ENCODE measurements at regions not wholly inside any gene's neighbourhood (a gene's known extent, or its start where the extent isn't known, plus 50 kb on each side); places are given as distances from the start of the nearest gene placed in this dataset.

DNA sequence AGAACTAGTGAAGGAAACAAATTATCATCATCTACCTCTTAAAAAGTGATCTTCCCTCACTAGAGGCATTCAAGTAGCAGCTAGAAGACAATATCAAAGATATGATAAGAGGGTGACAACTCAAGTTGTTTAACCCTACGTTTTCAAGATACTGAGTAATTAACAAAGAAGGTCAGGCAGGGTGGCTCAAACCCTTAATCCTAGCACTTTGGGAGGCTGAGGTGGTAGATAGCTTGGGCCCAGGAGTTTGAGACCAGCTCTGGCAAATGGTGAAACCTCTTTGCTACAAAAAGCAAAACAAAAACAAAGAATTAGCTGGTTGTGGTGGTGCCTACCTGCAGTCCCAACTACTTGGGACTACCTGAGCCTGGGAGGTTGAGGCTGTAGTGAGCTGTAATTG, 408.2 kb upstream of the TUSC1 start:
- no peak overlapping the region for H3K4me3 Mint-ChIP-seq (ENCODE audit: low read depth)
- TF ChIP-seq, protein P1, sequence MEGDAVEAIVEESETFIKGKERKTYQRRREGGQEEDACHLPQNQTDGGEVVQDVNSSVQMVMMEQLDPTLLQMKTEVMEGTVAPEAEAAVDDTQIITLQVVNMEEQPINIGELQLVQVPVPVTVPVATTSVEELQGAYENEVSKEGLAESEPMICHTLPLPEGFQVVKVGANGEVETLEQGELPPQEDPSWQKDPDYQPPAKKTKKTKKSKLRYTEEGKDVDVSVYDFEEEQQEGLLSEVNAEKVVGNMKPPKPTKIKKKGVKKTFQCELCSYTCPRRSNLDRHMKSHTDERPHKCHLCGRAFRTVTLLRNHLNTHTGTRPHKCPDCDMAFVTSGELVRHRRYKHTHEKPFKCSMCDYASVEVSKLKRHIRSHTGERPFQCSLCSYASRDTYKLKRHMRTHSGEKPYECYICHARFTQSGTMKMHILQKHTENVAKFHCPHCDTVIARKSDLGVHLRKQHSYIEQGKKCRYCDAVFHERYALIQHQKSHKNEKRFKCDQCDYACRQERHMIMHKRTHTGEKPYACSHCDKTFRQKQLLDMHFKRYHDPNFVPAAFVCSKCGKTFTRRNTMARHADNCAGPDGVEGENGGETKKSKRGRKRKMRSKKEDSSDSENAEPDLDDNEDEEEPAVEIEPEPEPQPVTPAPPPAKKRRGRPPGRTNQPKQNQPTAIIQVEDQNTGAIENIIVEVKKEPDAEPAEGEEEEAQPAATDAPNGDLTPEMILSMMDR (IDR thresholded peaks at IDR 0.05; ENCODE audit: unreplicated experiment): no peak
- no peak overlapping the region for H3K27ac Mint-ChIP-seq
- no peaks in the 10 kb centered on the region for H3K9me3 Mint-ChIP-seq (ENCODE audit: low read depth)
- no peaks in the 10 kb centered on the region for H3K36me3 Mint-ChIP-seq (ENCODE audit: insufficient read depth)
- no peaks in the 10 kb centered on the region for H3K4me1 Mint-ChIP-seq (ENCODE audit: low read depth)
- DNase-seq (ENCODE audit: low spot score, unreplicated experiment): no peak
- H3K27me3 Mint-ChIP-seq: no peaks in the 10 kb centered on the region

DNA sequence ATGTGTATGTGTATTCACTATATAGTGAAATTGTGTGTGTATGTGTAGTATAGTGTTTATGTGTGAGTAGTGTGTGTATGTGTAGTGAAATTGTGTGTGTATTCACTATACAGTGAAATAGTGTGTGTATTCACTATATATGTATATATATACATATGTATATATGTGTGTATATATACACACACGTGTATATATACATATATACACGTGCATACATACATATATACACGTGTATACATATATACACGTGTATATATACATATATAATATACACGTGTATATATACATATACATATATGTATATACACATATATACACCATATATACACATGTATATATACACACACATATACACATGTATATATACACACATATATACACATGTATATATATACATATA, 403.6 kb upstream of the TUSC1 start:
- Mint-ChIP-seq H3K27me3 (no peaks in the 10 kb centered on the region), H3K4me3 (ENCODE audit: low read depth) (no peak overlapping the region), H3K9me3 (ENCODE audit: low read depth) (peaks cover under 1% of the 10 kb centered on the region), H3K36me3 (ENCODE audit: insufficient read depth) (no peaks in the 10 kb centered on the region), H3K4me1 (ENCODE audit: low read depth) (no peaks in the 10 kb centered on the region), H3K27ac (no peak overlapping the region)
- TF ChIP-seq, protein P1 (IDR thresholded peaks at IDR 0.05; ENCODE audit: unreplicated experiment): no peak
- no peak for DNase-seq (ENCODE audit: low spot score, unreplicated experiment)

- no peaks in the 10 kb centered on the region for H3K36me3 Mint-ChIP-seq (ENCODE audit: insufficient read depth)
- H3K27me3 Mint-ChIP-seq: no peaks in the 10 kb centered on the region
- H3K9me3 Mint-ChIP-seq (ENCODE audit: low read depth): peaks cover 28% of the 10 kb centered on the region
- no peak for DNase-seq (ENCODE audit: low spot score, unreplicated experiment)
- H3K4me3 Mint-ChIP-seq (ENCODE audit: low read depth): no peak overlapping the region
- H3K27ac Mint-ChIP-seq: no peak overlapping the region
- TF ChIP-seq, protein P1 (IDR thresholded peaks at IDR 0.05; ENCODE audit: unreplicated experiment): no peak
- no peaks in the 10 kb centered on the region for H3K4me1 Mint-ChIP-seq (ENCODE audit: low read depth)
These were observed 400.5 kb upstream of the TUSC1 start for GRCh38 chr9:26078706-26079105.

DNA sequence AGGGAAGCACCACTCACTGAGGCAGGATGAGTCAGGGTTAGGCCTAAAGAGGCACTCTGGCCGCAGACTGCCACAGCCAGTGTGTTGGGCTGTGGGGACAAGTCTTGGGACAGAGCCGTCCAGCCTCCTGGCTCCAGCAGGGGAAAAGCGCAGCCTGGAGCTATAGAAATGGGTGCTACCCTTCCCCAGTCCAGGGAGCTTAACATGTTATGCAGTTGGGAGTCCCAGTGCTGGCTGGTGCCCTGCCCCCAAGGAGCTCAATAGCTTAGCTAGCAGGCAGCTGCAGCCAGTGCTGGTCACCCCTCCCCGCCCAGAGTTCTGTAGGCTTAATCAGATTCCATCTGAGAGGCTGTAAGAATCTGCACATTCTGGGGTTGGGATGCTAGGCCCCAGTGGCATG, 399.6 kb upstream of the TUSC1 start:
- TF ChIP-seq, protein P1 (IDR thresholded peaks at IDR 0.05; ENCODE audit: unreplicated experiment): no peak
- Mint-ChIP-seq H3K27ac (no peak overlapping the region), H3K4me3 (ENCODE audit: low read depth) (no peak overlapping the region), H3K4me1 (ENCODE audit: low read depth) (no peaks in the 10 kb centered on the region), H3K36me3 (ENCODE audit: insufficient read depth) (no peaks in the 10 kb centered on the region), H3K27me3 (no peaks in the 10 kb centered on the region), H3K9me3 (ENCODE audit: low read depth) (peaks cover 33% of the 10 kb centered on the region)
- no peak for DNase-seq (ENCODE audit: low spot score, unreplicated experiment)

DNA sequence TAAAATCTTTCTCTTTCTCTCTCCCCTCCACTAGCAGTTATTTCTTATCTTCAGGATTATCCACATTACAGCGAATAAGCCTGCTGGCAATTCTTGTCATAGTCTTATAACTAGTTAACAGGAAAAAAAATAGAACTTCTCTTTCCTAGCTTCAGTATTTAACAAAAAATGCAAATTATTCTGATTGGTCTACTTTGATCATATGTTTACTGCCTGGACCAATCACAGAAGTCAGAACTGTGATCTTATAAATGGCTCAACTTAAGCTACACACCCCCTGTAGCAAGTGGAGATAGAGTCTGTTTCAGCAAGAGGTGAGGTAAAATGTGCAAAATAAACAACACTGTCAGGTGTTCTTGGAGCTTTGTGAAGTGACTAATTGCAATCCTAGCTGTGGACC, 389.4 kb upstream of the TUSC1 start:
- H3K27me3 Mint-ChIP-seq: no peaks in the 10 kb centered on the region
- H3K4me1 Mint-ChIP-seq (ENCODE audit: low read depth): no peaks in the 10 kb centered on the region
- peaks cover 3% of the 10 kb centered on the region for H3K9me3 Mint-ChIP-seq (ENCODE audit: low read depth)
- H3K36me3 Mint-ChIP-seq (ENCODE audit: insufficient read depth): no peaks in the 10 kb centered on the region
- TF ChIP-seq, protein P1 (IDR thresholded peaks at IDR 0.05; ENCODE audit: unreplicated experiment): no peak
- DNase-seq (ENCODE audit: low spot score, unreplicated experiment): no peak
- no peak overlapping the region for H3K27ac Mint-ChIP-seq
- H3K4me3 Mint-ChIP-seq (ENCODE audit: low read depth): no peak overlapping the region
